ENCODE measurements at regions not wholly inside any gene's neighbourhood (a gene's known extent, or its start where the extent isn't known, plus 50 kb on each side); places are given as distances from the start of the nearest gene placed in this dataset.

GRCh38 chr2:172328103-172328841 lies 99.1 kb upstream of the ITGA6 start:
- DNase-seq (ENCODE audit: low read depth in 2 of 2): peak; percentile 34 to 37

- no peak for DNase-seq (ENCODE audit: low read depth in 2 of 2)
These were observed 98.0 kb upstream of the ITGA6 start for GRCh38 chr2:172329416-172329773.

GRCh38 chr2:172329774-172330671 lies 97.4 kb upstream of the ITGA6 start:
- no peak for DNase-seq (ENCODE audit: low read depth in 2 of 2)

GRCh38 chr2:172332507-172332906 lies 94.9 kb upstream of the ITGA6 start:
- no peak for DNase-seq (ENCODE audit: low read depth in 2 of 2)

- DNase-seq (ENCODE audit: low read depth in 2 of 2): no peak
These were observed 94.0 kb upstream of the ITGA6 start for GRCh38 chr2:172333235-172333977.

- no peak for DNase-seq (ENCODE audit: low read depth in 2 of 2)
These were observed 93.4 kb upstream of the ITGA6 start for GRCh38 chr2:172333978-172334330.

- no peak for DNase-seq (ENCODE audit: low read depth in 2 of 2)
These were observed 92.4 kb upstream of the ITGA6 start for GRCh38 chr2:172334988-172335387.

- no peak for DNase-seq (ENCODE audit: low read depth in 2 of 2)
These were observed 91.7 kb upstream of the ITGA6 start for GRCh38 chr2:172335736-172336135.

GRCh38 chr2:172336681-172337080 lies 90.7 kb upstream of the ITGA6 start:
- DNase-seq (ENCODE audit: low read depth in 2 of 2): no peak

GRCh38 chr2:172339371-172340010 lies 87.9 kb upstream of the ITGA6 start:
- DNase-seq (ENCODE audit: low read depth in 2 of 2): no peak

GRCh38 chr2:172340394-172340793 lies 87.0 kb upstream of the ITGA6 start:
- no peak for DNase-seq (ENCODE audit: low read depth in 2 of 2)

GRCh38 chr2:172342078-172342477 lies 85.3 kb upstream of the ITGA6 start:
- DNase-seq (ENCODE audit: low read depth in 2 of 2): no peak

GRCh38 chr2:172342611-172343010 lies 84.8 kb upstream of the ITGA6 start:
- no peak for DNase-seq (ENCODE audit: low read depth in 2 of 2)

- DNase-seq (ENCODE audit: low read depth in 2 of 2): no peak
These were observed 83.2 kb upstream of the ITGA6 start for GRCh38 chr2:172344159-172344558.

- DNase-seq (ENCODE audit: low read depth in 2 of 2): no peak
These were observed 81.3 kb upstream of the ITGA6 start for GRCh38 chr2:172345956-172346555.

GRCh38 chr2:172348555-172349288 lies 78.7 kb upstream of the ITGA6 start:
- no peak for DNase-seq (ENCODE audit: low read depth in 2 of 2)

- DNase-seq (ENCODE audit: low read depth in 2 of 2): no peak
These were observed 76.4 kb upstream of the ITGA6 start for GRCh38 chr2:172350839-172351479.

- no peak for DNase-seq (ENCODE audit: low read depth in 2 of 2)
These were observed 75.8 kb upstream of the ITGA6 start for GRCh38 chr2:172351586-172351985.

- DNase-seq (ENCODE audit: low read depth in 2 of 2): no peak
These were observed 73.0 kb upstream of the ITGA6 start for GRCh38 chr2:172354347-172354746.

GRCh38 chr2:172357442-172357841 lies 69.9 kb upstream of the ITGA6 start:
- no peak for DNase-seq (ENCODE audit: low read depth in 2 of 2)

Data from fibroblast of skin of left biceps (primary cell).